NCI-H446 (cell line): ENCODE measurements at regions not wholly inside any gene's neighbourhood (a gene's known extent, or its start where the extent isn't known, plus 50 kb on each side); places are given as distances from the start of the nearest gene placed in this dataset.
"Not testable (repeated sequence)": the region's sequence is repeated elsewhere in the genome, so short reads cannot be mapped to it uniquely, and the experiment has no call there.

Experiments used
- DNase-seq, 2 experiments: peaks; one replicate each; lab custom pipeline; 2025; lab: John Stamatoyannopoulos, UW

GRCh38 chrX:115911967-115912366, 258.6 kb upstream of the AGTR2 start:
- DNase-seq = no peak

- no peak for DNase-seq
Measured at GRCh38 chrX:115912372-115912897, 258.1 kb upstream of the AGTR2 start.

GRCh38 chrX:115913575-115913974, 257.0 kb upstream of the AGTR2 start:
- DNase-seq = no peak

- not testable (repeated sequence) for DNase-seq
Measured at GRCh38 chrX:115915625-115916024, 254.9 kb upstream of the AGTR2 start.

- DNase-seq = no peak
Measured at GRCh38 chrX:115929480-115929879, 241.1 kb upstream of the AGTR2 start.

GRCh38 chrX:115936008-115936407, 234.5 kb upstream of the AGTR2 start:
- no peak for DNase-seq

- no peak for DNase-seq
Measured at GRCh38 chrX:115939070-115939469, 231.5 kb upstream of the AGTR2 start.

- DNase-seq = no peak
Measured at GRCh38 chrX:115939636-115940160, 230.8 kb upstream of the AGTR2 start.

- no peak for DNase-seq
Measured at GRCh38 chrX:115940348-115940747, 230.2 kb upstream of the AGTR2 start.

- peak; percentile 50 to 78 for DNase-seq
Measured at GRCh38 chrX:115940888-115941332, 229.6 kb upstream of the AGTR2 start.

GRCh38 chrX:115941388-115941787, 229.2 kb upstream of the AGTR2 start:
- no peak for DNase-seq

GRCh38 chrX:115946059-115946458, 224.5 kb upstream of the AGTR2 start:
- DNase-seq = no peak

- DNase-seq = peak in 1 of 2 experiments; percentile 47
Measured at GRCh38 chrX:115948018-115948923, 222.3 kb upstream of the AGTR2 start.

- peak; percentile 33 to 64 for DNase-seq
Measured at GRCh38 chrX:115949900-115950822, 220.4 kb upstream of the AGTR2 start.

- DNase-seq = no peak
Measured at GRCh38 chrX:115952417-115953092, 218.0 kb upstream of the AGTR2 start.

GRCh38 chrX:115957862-115958490, 212.6 kb upstream of the AGTR2 start:
- DNase-seq = peak in 1 of 2 experiments; percentile 20

- DNase-seq = no peak
Measured at GRCh38 chrX:115958687-115959359, 211.7 kb upstream of the AGTR2 start.

- no peak for DNase-seq
Measured at GRCh38 chrX:115960440-115961084, 210.0 kb upstream of the AGTR2 start.

GRCh38 chrX:115966920-115967319, 203.6 kb upstream of the AGTR2 start:
- no peak for DNase-seq
